ENCODE measurements at regions not wholly inside any gene's neighbourhood (a gene's known extent, or its start where the extent isn't known, plus 50 kb on each side); places are given as distances from the start of the nearest gene placed in this dataset.
"Not testable (repeated sequence)": the region's sequence is repeated elsewhere in the genome, so short reads cannot be mapped to it uniquely, and the experiment has no call there.

GRCh38 chr15:23750179-23750578 is 63.1 kb upstream of the NDN start:
- DNase-seq = no peak

GRCh38 chr15:23750776-23751175 is 63.7 kb upstream of the NDN start:
- no peak for DNase-seq

- DNase-seq = no peak
Measured at GRCh38 chr15:23753248-23753647, 66.1 kb upstream of the NDN start.

GRCh38 chr15:23758891-23759290 is 71.8 kb upstream of the NDN start:
- DNase-seq = no peak

- DNase-seq = no peak
Measured at GRCh38 chr15:23760024-23760423, 72.9 kb upstream of the NDN start.

GRCh38 chr15:23761386-23761785 is 74.3 kb upstream of the NDN start:
- DNase-seq = no peak

GRCh38 chr15:23762026-23762425 is 74.9 kb upstream of the NDN start:
- DNase-seq = no peak

GRCh38 chr15:23763021-23763420 is 75.9 kb upstream of the NDN start:
- no peak for DNase-seq

GRCh38 chr15:23764306-23764705 is 77.2 kb upstream of the NDN start:
- DNase-seq = no peak

GRCh38 chr15:23764716-23765115 is 77.6 kb upstream of the NDN start:
- DNase-seq = no peak

- not testable (repeated sequence) for DNase-seq
Measured at GRCh38 chr15:23766779-23767178, 79.7 kb upstream of the NDN start.

GRCh38 chr15:23773093-23773492 is 86.0 kb upstream of the NDN start:
- no peak for DNase-seq

GRCh38 chr15:23787346-23788105 is 100.4 kb upstream of the NDN start:
- DNase-seq = no peak

GRCh38 chr15:23793191-23793680 is 106.1 kb upstream of the NDN start:
- DNase-seq = no peak

GRCh38 chr15:23797747-23798446 is 110.8 kb upstream of the NDN start:
- DNase-seq = no peak

GRCh38 chr15:23801881-23802280 is 114.8 kb upstream of the NDN start:
- no peak for DNase-seq

GRCh38 chr15:23802896-23803435 is 115.9 kb upstream of the NDN start:
- DNase-seq = not testable (repeated sequence)

GRCh38 chr15:23806980-23807379 is 119.9 kb upstream of the NDN start:
- no peak for DNase-seq

GRCh38 chr15:23823508-23823907 is 136.4 kb upstream of the NDN start:
- no peak for DNase-seq

GRCh38 chr15:23828786-23829185 is 141.7 kb upstream of the NDN start:
- DNase-seq = no peak

GRCh38 chr15:23835953-23836352 is 148.8 kb upstream of the NDN start:
- no peak for DNase-seq

GRCh38 chr15:23839893-23840474 is 152.9 kb upstream of the NDN start:
- no peak for DNase-seq

- DNase-seq = no peak
Measured at GRCh38 chr15:23846218-23846617, 159.1 kb upstream of the NDN start.

- no peak for DNase-seq
Measured at GRCh38 chr15:23850666-23851065, 163.6 kb upstream of the NDN start.

Data from SHP77 treated with DMSO at 0.1 percent for 48 hours (cell line).